Endothelial cell of umbilical vein (primary cell): ENCODE measurements at regions not wholly inside any gene's neighbourhood (a gene's known extent, or its start where the extent isn't known, plus 50 kb on each side); places are given as distances from the start of the nearest gene placed in this dataset.

ENCODE experiments used
- BruUV-seq: library from RNA; stranded (reverse); fragments of 400-500 nt; replicated peaks from 2 replicates; lab custom pipeline; 2021; lab: Mats Ljungman, UMichigan
- CTCF ChIA-PET: fragments of 300-600, 350-600 bp; sonication (Branson Sonifier 250); formaldehyde crosslinking; loops from one replicate; lab custom pipeline; 2021; ENCODE audit warnings: antibody characterized with exemption, inconsistent platforms; lab: Charles Lee
- POLR2A ChIA-PET: fragments of 300-600, 350-600 bp; sonication (Branson Sonifier 250); formaldehyde crosslinking; loops from one replicate; lab custom pipeline; 2021; ENCODE audit warnings: antibody characterized with exemption, inconsistent platforms; lab: Charles Lee
- DNase-seq: peaks from one replicate; pipeline ENCODE4 v3.0.0-alpha.2; 2011; ENCODE audit warnings: low read depth, low spot score
- FAIRE-seq: peaks from 2 replicates; lab custom pipeline; 2011; peaks lifted over from hg19 to GRCh38; lab: Jason Lieb, UNC
- H2AFZ ChIP-seq: 2 replicates; pipeline ENCODE4 v1.6.0; 2012; ENCODE audit warnings: low read depth, low read length, control low read depth, inconsistent platforms
- H3K27ac ChIP-seq: 2 replicates; pipeline ENCODE4 v1.5.1; 2011; ENCODE audit warnings: low read depth, mild to moderate bottlenecking, control low read depth, low read length, moderate library complexity; ENCODE audit not compliant: insufficient read depth
- H3K27me3 ChIP-seq, 2 experiments: 2 replicates each; pipeline versions ENCODE4 v1.6.0 to v1.6.1; 2011; ENCODE audit warnings: low read length in 2 of 2, mixed read lengths in 1 of 2; ENCODE audit not compliant: control insufficient read depth in 2 of 2, insufficient read depth in 2 of 2
- H3K36me3 ChIP-seq, 2 experiments: 2 replicates in 1 of 2; 3 replicates in 1 of 2; pipeline ENCODE4 v1.5.1; 2011; ENCODE audit warnings: low read length in 2 of 2, mild to moderate bottlenecking in 1 of 2, moderate library complexity in 1 of 2; ENCODE audit not compliant: control insufficient read depth in 2 of 2, insufficient read depth in 2 of 2; ENCODE audit errors: extremely low read depth in 1 of 2
- H3K4me1 ChIP-seq: 3 replicates; pipeline ENCODE4 v1.5.1; 2011; ENCODE audit warnings: mild to moderate bottlenecking, low read length; ENCODE audit not compliant: control insufficient read depth, insufficient read depth; ENCODE audit errors: extremely low read depth
- H3K4me2 ChIP-seq: 2 replicates; pipeline ENCODE4 v1.6.1; 2011; ENCODE audit warnings: low read length, control low read depth, mixed read lengths; ENCODE audit not compliant: insufficient read depth
- H3K4me3 ChIP-seq, 3 experiments: fragments of 200-600 bp in 1 of 3; sonication (generic), shearing (Covaris generic) in 1 of 3; replicated peaks in 1 of 3; 2 replicates each; pipeline ENCODE4 v1.5.1; 2011 to 2016; ENCODE audit warnings: control low read depth in 3 of 3, low read length in 3 of 3, mild to moderate bottlenecking in 2 of 3, inconsistent platforms in 1 of 3, low read depth in 1 of 3, moderate library complexity in 1 of 3; ENCODE audit not compliant: insufficient read depth in 1 of 3
- H3K79me2 ChIP-seq: 2 replicates; pipeline ENCODE4 v1.6.0; 2012; ENCODE audit warnings: low read length, inconsistent platforms; ENCODE audit not compliant: control insufficient read depth, insufficient read depth
- H3K9ac ChIP-seq: replicated peaks from 2 replicates; pipeline ENCODE3; 2011; ENCODE audit warnings: low read length, control low read depth; ENCODE audit not compliant: insufficient read depth; ENCODE audit errors: extremely low read depth
- H3K9me1 ChIP-seq: replicated peaks from 3 replicates; pipeline ENCODE4 v1.6.0; 2011; ENCODE audit warnings: mild to moderate bottlenecking, low read length; ENCODE audit not compliant: control insufficient read depth, insufficient read depth; ENCODE audit errors: extremely low read depth
- H3K9me3 ChIP-seq: replicated peaks from 2 replicates; pipeline ENCODE4 v1.5.1; 2012; ENCODE audit warnings: low read length, inconsistent platforms; ENCODE audit not compliant: control insufficient read depth, insufficient read depth
- H4K20me1 ChIP-seq: replicated peaks from 2 replicates; pipeline ENCODE3; 2011; ENCODE audit warnings: mild to moderate bottlenecking, low read length; ENCODE audit not compliant: control insufficient read depth, insufficient read depth; ENCODE audit errors: extremely low read depth
- CTCF ChIP-seq, 2 donors: IDR thresholded peaks; 1 replicate in 1 of 2; 2 replicates in 1 of 2; pipeline ENCODE4 v1.5.1; 2011; ENCODE audit warnings: low read length in 2 of 2, mild to moderate bottlenecking in 2 of 2, moderate library complexity in 2 of 2, control low read depth in 1 of 2, inconsistent platforms in 1 of 2, low read depth in 1 of 2; ENCODE audit not compliant: insufficient read depth in 1 of 2; ENCODE audit errors: extremely low read depth in 1 of 2
- EZH2 ChIP-seq: IDR thresholded peaks from 2 replicates; pipeline ENCODE4 v1.6.1; 2012; ENCODE audit warnings: borderline replicate concordance, low read depth, mild to moderate bottlenecking, moderate library complexity, low read length, inconsistent platforms; ENCODE audit not compliant: severe bottlenecking
- FOS ChIP-seq: IDR thresholded peaks from 2 replicates; pipeline ENCODE4 v1.6.1; 2011; ENCODE audit warnings: mild to moderate bottlenecking, low read length, moderate library complexity, borderline replicate concordance; ENCODE audit not compliant: insufficient read depth
- GATA2 ChIP-seq: IDR thresholded peaks from 2 replicates; pipeline ENCODE4 v1.7.0; 2011; ENCODE audit warnings: low read depth, mild to moderate bottlenecking, moderate library complexity, mixed read lengths, low read length; ENCODE audit not compliant: insufficient read length, insufficient read depth
- JUN ChIP-seq: IDR thresholded peaks from 2 replicates; pipeline ENCODE4 v1.6.1; 2011; ENCODE audit warnings: borderline replicate concordance, low read depth; ENCODE audit not compliant: insufficient read length, insufficient read depth
- MYC ChIP-seq: IDR thresholded peaks from one replicate; pipeline ENCODE4 v1.6.1; 2011; ENCODE audit warnings: mild to moderate bottlenecking, low read depth, low read length
- POLR2A ChIP-seq: IDR thresholded peaks from 2 replicates; pipeline ENCODE4 v1.6.1; 2012; ENCODE audit warnings: low read depth, mild to moderate bottlenecking, control low read depth, low read length
- POLR2AphosphoS5 ChIP-seq: IDR thresholded peaks from 2 replicates; pipeline ENCODE4 v1.6.1; 2012; ENCODE audit warnings: low read depth, mild to moderate bottlenecking, control low read depth, low read length, moderate library complexity; ENCODE audit not compliant: insufficient read depth
- dilution Hi-C: fragments of 300-500 bp; cut with MboI; formaldehyde crosslinking; loops from one replicate; pipeline ENCODE4 v1.15.0; 2019; ENCODE audit warnings: low sequenced_read_pairs; ENCODE audit not compliant: extremely low pct_ligation_motif_present
- intact Hi-C: fragments of 100-400 bp; cut with micrococcal nuclease; formaldehyde crosslinking; loops from one replicate; pipeline ENCODE4 v1.10.0; 2022
- TF ChIP-seq, protein P1 (sequence below): IDR thresholded peaks from 2 replicates; pipeline ENCODE4 v1.6.1; 2011; ENCODE audit not compliant: insufficient read depth, insufficient read length

DNA sequence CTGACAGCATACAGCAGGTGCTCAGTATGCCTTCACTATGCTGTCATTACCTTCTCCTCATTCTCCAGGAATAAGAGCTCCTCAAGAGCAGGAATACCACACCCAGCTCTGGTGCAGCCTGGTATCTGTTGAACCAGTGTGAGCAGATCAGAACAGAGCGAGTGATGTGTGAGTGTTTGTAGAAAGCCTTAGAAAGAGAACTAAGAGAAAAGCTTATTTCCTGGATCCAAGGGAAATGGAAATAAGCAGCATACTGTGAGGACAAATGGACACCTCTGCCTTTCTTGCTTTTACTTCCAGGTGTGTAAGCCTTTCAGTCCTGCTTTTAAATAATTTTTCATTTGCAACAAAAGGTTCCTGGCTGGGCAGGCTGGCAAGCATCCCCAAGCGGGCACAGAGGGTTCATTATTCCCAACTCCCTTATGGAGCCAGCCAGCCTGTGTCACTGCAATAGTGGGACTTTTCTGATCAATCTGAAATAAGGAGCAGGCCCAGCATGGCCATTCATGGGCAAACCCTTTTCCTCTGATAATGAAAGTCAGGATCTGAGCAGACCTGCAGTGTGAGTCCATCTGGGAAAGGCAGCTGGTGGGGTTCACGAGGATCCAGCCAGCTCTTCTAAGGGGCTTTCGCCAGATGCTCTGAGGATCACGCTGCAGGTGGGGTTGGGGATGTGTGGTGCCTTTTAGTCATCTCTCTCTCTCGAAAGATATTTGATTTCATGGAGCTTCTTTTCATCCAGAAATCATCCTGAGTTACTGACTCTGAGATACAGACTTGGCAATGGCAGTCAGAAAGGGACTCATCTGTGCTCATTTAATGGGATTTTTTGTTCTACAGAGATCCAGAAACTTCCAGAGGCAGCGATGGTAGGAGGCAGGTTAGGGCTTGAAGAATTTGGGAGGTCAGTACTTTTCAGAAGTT, 594.9 kb upstream of the CFAP20DC start:
- CTCF ChIA-PET = interaction anchor here (1.0 kb wide), 1 partner anchor 11 kb away, joined by 3 read pairs; no protein-coding TSS in a partner anchor
- Histone ChIP-seq H3K4me1 (no peaks in the 10 kb centered on the region), H3K9me1 (no peaks in the 10 kb centered on the region), H3K9me3 (peaks cover 4% of the 10 kb centered on the region), H3K27me3 (no peaks in the 10 kb centered on the region), H3K36me3 (no peaks in the 10 kb centered on the region), H3K27ac (no peak overlapping the region), H3K9ac (no peak overlapping the region), H2AFZ (no peak overlapping the region), H3K4me2 (no peak overlapping the region), H3K4me3 (no peak overlapping the region), H3K79me2 (no peaks in the 10 kb centered on the region), H4K20me1 (no peaks in the 10 kb centered on the region)
- no peak for DNase-seq
- TF ChIP-seq POLR2A = no peak
- no peak for TF ChIP-seq FOS
- no peak for TF ChIP-seq EZH2
- no peak for TF ChIP-seq GATA2
- TF ChIP-seq, protein P1, sequence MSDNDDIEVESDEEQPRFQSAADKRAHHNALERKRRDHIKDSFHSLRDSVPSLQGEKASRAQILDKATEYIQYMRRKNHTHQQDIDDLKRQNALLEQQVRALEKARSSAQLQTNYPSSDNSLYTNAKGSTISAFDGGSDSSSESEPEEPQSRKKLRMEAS = no peak
- TF ChIP-seq MYC = no peak
- no peak for TF ChIP-seq JUN
- no peak for TF ChIP-seq POLR2AphosphoS5
- no peak for TF ChIP-seq CTCF (IDR thresholded peaks at IDR 0.05; ENCODE audit: extremely low read depth in 1 of 2, insufficient read depth in 1 of 2, low read depth in 1 of 2, low read length in 2 of 2)
- intact Hi-C loops (no loop called here), dilution Hi-C loops (no loop called here)
- FAIRE-seq = no peak
- no TSS peak for BruUV-seq
- POLR2A ChIA-PET = no interaction called here
